Lower leg skin (tissue), 3 donors: ENCODE measurements at regions not wholly inside any gene's neighbourhood (a gene's known extent, or its start where the extent isn't known, plus 50 kb on each side); places are given as distances from the start of the nearest gene placed in this dataset.
A peak's percentile ranks its signal among the peaks of the same experiment; 100 is the strongest.

Experiments
- CTCF ChIP-seq, 3 donors: fragments of 450-650 bp; IDR thresholded peaks; one replicate each; pipeline ENCODE4 v1.5.1; 2016; ENCODE audit warnings: antibody characterized with exemption in 3 of 3, mild to moderate bottlenecking in 3 of 3, moderate library complexity in 2 of 3
- POLR2A ChIP-seq, 2 donors: fragments of 450-650 bp; IDR thresholded peaks; one replicate each; pipeline ENCODE4 v1.6.1; 2016 to 2017; ENCODE audit warnings: antibody characterized with exemption in 2 of 2, mild to moderate bottlenecking in 1 of 2, moderate library complexity in 1 of 2

GRCh38 chr2:46827274-46828134, 88.1 kb downstream of the MCFD2 start:
- TF ChIP-seq CTCF (IDR thresholded peaks at IDR 0.05) (peak in 1 of 3 donors; percentile 40), POLR2A (IDR thresholded peaks at IDR 0.05) (no peak)
